Heart left ventricle (tissue), 16 donors: ENCODE measurements at regions not wholly inside any gene's neighbourhood (a gene's known extent, or its start where the extent isn't known, plus 50 kb on each side); places are given as distances from the start of the nearest gene placed in this dataset.

ENCODE experiments used
- ATAC-seq, 4 donors: fragments of 200-7000 bp; cut with Tn5 transposase; one replicate each; pipeline ENCODE4 v1.9.1; 2020 to 2022; ENCODE audit warnings: moderate library complexity in 4 of 4, mild to moderate bottlenecking in 3 of 4, moderate number of reproducible peaks in 1 of 4
- DNase-seq, 5 donors: peaks; one replicate each; pipeline ENCODE4 v3.0.0-alpha.2; 2020
- H3K27ac ChIP-seq, 12 donors: fragments of 200-600 bp; sonication (generic) in 4 of 12; one replicate each; pipeline versions ENCODE4 v1.5.0 to v1.8.0; 2016 to 2022; ENCODE audit warnings: mild to moderate bottlenecking in 2 of 12
- H3K27me3 ChIP-seq, 9 donors: fragments of 200-600 bp; sonication (generic) in 2 of 9; one replicate each; pipeline versions ENCODE4 v1.5.1 to v1.8.0; 2016 to 2022; ENCODE audit warnings: mild to moderate bottlenecking in 3 of 9
- H3K36me3 ChIP-seq, 9 donors: fragments of 200-600 bp; sonication (generic) in 2 of 9; one replicate each; pipeline versions ENCODE4 v1.5.0 to v1.8.0; 2018 to 2022; ENCODE audit warnings: mild to moderate bottlenecking in 2 of 9
- H3K4me1 ChIP-seq, 12 donors: fragments of 200-600 bp; sonication (generic) in 4 of 12; one replicate each; pipeline versions ENCODE4 v1.5.0 to v1.8.0; 2016 to 2022; ENCODE audit warnings: mild to moderate bottlenecking in 3 of 12
- H3K4me3 ChIP-seq, 12 donors: fragments of 200-600 bp; sonication (generic) in 4 of 12; one replicate each; pipeline versions ENCODE4 v1.5.0 to v1.8.0; 2017 to 2022; ENCODE audit warnings: mild to moderate bottlenecking in 9 of 12, moderate library complexity in 4 of 12
- H3K9me3 ChIP-seq, 12 donors: fragments of 200-600 bp; sonication (generic) in 4 of 12; one replicate each; pipeline versions ENCODE4 v1.5.0 to v1.8.0; 2016 to 2022; ENCODE audit warnings: mild to moderate bottlenecking in 1 of 12
- CTCF ChIP-seq, 12 donors: fragments of 200-600 bp; sonication (generic) in 4 of 12; IDR thresholded peaks; one replicate each; pipeline versions ENCODE4 v1.5.0 to v1.8.0; 2018 to 2022; ENCODE audit warnings: antibody characterized with exemption in 12 of 12, mild to moderate bottlenecking in 5 of 12
- POLR2A ChIP-seq, 2 donors: fragments of 450-650 bp; IDR thresholded peaks; one replicate each; pipeline ENCODE4 v1.6.1; 2017; ENCODE audit warnings: antibody characterized with exemption in 2 of 2, mild to moderate bottlenecking in 2 of 2, moderate library complexity in 2 of 2
- WGBS, 4 donors: extraction: QIAGEN DNeasy Blood & Tissue Kit in 2 of 4; methylation state at CpG; one replicate each; pipeline versions ENCODE4 v1.1.5 to v1.1.7; 2013 to 2018; 5-methylcytosine and 5-hydroxymethylcytosine counted together
- intact Hi-C, 10 donors: fragments of 100-400 bp; cut with DNase I; formaldehyde crosslinking; loops; one replicate each; pipeline versions ENCODE4 v1.11.1 to v1.14.2; 2022
- donor health status: ischemic (EF 13 %, LVEDD 7.1; RV severe dilation, severe dysfunction).
- donor health status: healthy with polysubstance abuse.
- donor health status: DM: no; HTN: yes; CAD: no.
- donor health status: DM: no; HTN: no; CAD: no.
- donor health status: ischemic (EF 25% LVEDD 6.9; RV normal size, moderate dysfunction).
- donor health status: ischemic (EF 25% LVEDD 5.7; RV mildly dilated, moderate dysfunction).
- donor health status: healthy.
- donor health status: DM: yes; HTN: yes; CAD: no.
- donor health status: ischemic (EF 35%, LVEDD 5.7; RV mildly dilated, moderate dysfunction).
- donor health status: nonischemic (EF 11% LVEDD 7.7; RV severe dilation, severe dysfunction).
- donor health status: DM: yes; HTN: yes; CAD: no.
- donor health status: PGD.
- donor health status: ischemic (EF 29% LVEDD 5.4; RV normal size, mild dysfunction).
- donor health status: nonischemic (EF 23%, LVEDD 6.1; RV moderate dilation, normal function).

GRCh38 chr2:122239440-122239839 is 484.0 kb downstream of the TSN start:
- peaks cover 0 to 4% (median 0%) of the 10 kb centered on the region in 9 donors for H3K27me3 ChIP-seq
- no peaks in the 10 kb centered on the region for H3K4me1 ChIP-seq
- H3K4me3 ChIP-seq: no peak overlapping the region
- intact Hi-C loops: no loop called here
- H3K36me3 ChIP-seq: no peaks in the 10 kb centered on the region
- no peak for TF ChIP-seq POLR2A (IDR thresholded peaks at IDR 0.05)
- no peak for TF ChIP-seq CTCF (IDR thresholded peaks at IDR 0.05)
- H3K27ac ChIP-seq: no peak overlapping the region
- ATAC-seq (no peak), DNase-seq (no peak)
- H3K9me3 ChIP-seq: no peaks in the 10 kb centered on the region
- WGBS, 4 donors: 64 to 73% (median 70%) methylated on average over 9 of the region's 9 CpGs

- Histone ChIP-seq H3K9me3 (no peaks in the 10 kb centered on the region), H3K27ac (no peak overlapping the region), H3K4me1 (no peaks in the 10 kb centered on the region), H3K27me3 (peaks cover 0 to 19% (median 0%) of the 10 kb centered on the region in 9 donors), H3K36me3 (no peaks in the 10 kb centered on the region), H3K4me3 (no peak overlapping the region)
- ATAC-seq (no peak), DNase-seq (no peak)
- intact Hi-C loops: no loop called here
- TF ChIP-seq POLR2A (IDR thresholded peaks at IDR 0.05): no peak
- no peak for TF ChIP-seq CTCF (IDR thresholded peaks at IDR 0.05)
- WGBS, 4 donors: 61 to 69% (median 64%) methylated on average over 3 of the region's 3 CpGs
Observed at GRCh38 chr2:122244598-122245229, 489.3 kb downstream of the TSN start.

- Histone ChIP-seq H3K9me3 (no peaks in the 10 kb centered on the region), H3K27me3 (peaks cover 0 to 18% (median 0%) of the 10 kb centered on the region in 9 donors), H3K4me3 (no peak overlapping the region), H3K27ac (no peak overlapping the region), H3K36me3 (no peaks in the 10 kb centered on the region), H3K4me1 (no peaks in the 10 kb centered on the region)
- 58 to 80% (median 75%) methylated on average over 3 of the region's 3 CpGs for WGBS, 4 donors
- ATAC-seq (no peak), DNase-seq (no peak)
- intact Hi-C loops: no loop called here
- TF ChIP-seq CTCF (IDR thresholded peaks at IDR 0.05) (no peak), POLR2A (IDR thresholded peaks at IDR 0.05) (no peak)
Observed at GRCh38 chr2:122249673-122250072, 494.2 kb downstream of the TSN start.

- intact Hi-C loops: no loop called here
- H3K4me3 ChIP-seq: no peak overlapping the region
- no peak for TF ChIP-seq CTCF (IDR thresholded peaks at IDR 0.05)
- TF ChIP-seq POLR2A (IDR thresholded peaks at IDR 0.05): no peak
- no peaks in the 10 kb centered on the region for H3K4me1 ChIP-seq
- H3K9me3 ChIP-seq: no peaks in the 10 kb centered on the region
- H3K27me3 ChIP-seq: peaks cover 0 to 11% (median 0%) of the 10 kb centered on the region in 9 donors
- no peak overlapping the region for H3K27ac ChIP-seq
- ATAC-seq (no peak), DNase-seq (no peak)
- no peaks in the 10 kb centered on the region for H3K36me3 ChIP-seq
- WGBS, 4 donors: 82 to 89% (median 86%) methylated on average over 1 of the region's 1 CpG
Observed at GRCh38 chr2:122251158-122251557, 495.7 kb downstream of the TSN start.
